H9 (cell line): ENCODE measurements at regions not wholly inside any gene's neighbourhood (a gene's known extent, or its start where the extent isn't known, plus 50 kb on each side); places are given as distances from the start of the nearest gene placed in this dataset.
A peak's percentile ranks its signal among the peaks of the same experiment; 100 is the strongest.

Source experiments
- DNase-seq: peaks from one replicate; pipeline ENCODE4 v3.0.0-alpha.2; 2017
- H2AFZ ChIP-seq: one replicate; pipeline ENCODE4 v1.6.1; 2013; ENCODE audit warnings: mild to moderate bottlenecking, low read length, control low read depth, moderate library complexity
- H2AK5ac ChIP-seq: 2 replicates; pipeline ENCODE4 v1.6.1; 2013; ENCODE audit warnings: low read length, control low read depth, mixed read lengths; ENCODE audit not compliant: insufficient read length
- H2BK120ac ChIP-seq: one replicate; pipeline ENCODE4 v1.6.1; 2013; ENCODE audit warnings: low read depth, mild to moderate bottlenecking, low read length, control low read depth, inconsistent platforms; ENCODE audit not compliant: poor library complexity, severe bottlenecking
- H2BK12ac ChIP-seq: 2 replicates; pipeline ENCODE4 v1.6.1; 2013; ENCODE audit warnings: low read length, control low read depth, mixed read lengths, low read depth; ENCODE audit not compliant: insufficient read length
- H2BK15ac ChIP-seq: 2 replicates; pipeline ENCODE4 v1.6.1; 2013; ENCODE audit warnings: low read depth, low read length, control low read depth
- H2BK20ac ChIP-seq: one replicate; pipeline ENCODE4 v1.6.1; 2013; ENCODE audit warnings: low read depth, mild to moderate bottlenecking, low read length, control low read depth, inconsistent platforms; ENCODE audit not compliant: poor library complexity, severe bottlenecking
- H2BK5ac ChIP-seq: 2 replicates; pipeline ENCODE4 v1.6.1; 2013; ENCODE audit warnings: low read length, control low read depth, mixed read lengths; ENCODE audit not compliant: insufficient read length
- H3K14ac ChIP-seq: 2 replicates; pipeline ENCODE4 v1.6.1; 2013; ENCODE audit warnings: low read length, control low read depth; ENCODE audit not compliant: insufficient read depth
- H3K18ac ChIP-seq: 2 replicates; pipeline ENCODE4 v1.6.1; 2013; ENCODE audit warnings: low read depth, mild to moderate bottlenecking, mixed read lengths, low read length, control low read depth; ENCODE audit not compliant: insufficient read length
- H3K23ac ChIP-seq: 2 replicates; pipeline ENCODE4 v1.6.1; 2013; ENCODE audit warnings: low read length, control low read depth, mixed read lengths, low read depth; ENCODE audit not compliant: insufficient read length
- H3K23me2 ChIP-seq: 2 replicates; pipeline ENCODE4 v1.6.1; 2013; ENCODE audit warnings: low read depth, mild to moderate bottlenecking, mixed read lengths, low read length, control low read depth; ENCODE audit not compliant: insufficient read length, poor library complexity, severe bottlenecking
- H3K27ac ChIP-seq: 2 replicates; pipeline ENCODE4 v1.5.1; 2013; ENCODE audit warnings: low read length, control low read depth, mixed read lengths, low read depth; ENCODE audit not compliant: insufficient read length
- H3K27me3 ChIP-seq: 2 replicates; pipeline ENCODE4 v1.6.1; 2013; ENCODE audit warnings: low read length, control low read depth, inconsistent platforms; ENCODE audit not compliant: insufficient read depth
- H3K4ac ChIP-seq: 2 replicates; pipeline ENCODE4 v1.6.1; 2013; ENCODE audit warnings: low read depth, mild to moderate bottlenecking, control low read depth, inconsistent platforms, low read length, moderate library complexity
- H3K4me1 ChIP-seq: 2 replicates; pipeline ENCODE4 v1.6.1; 2013; ENCODE audit warnings: low read length, control low read depth, inconsistent platforms; ENCODE audit not compliant: insufficient read depth
- H3K4me2 ChIP-seq: 2 replicates; pipeline ENCODE4 v1.6.1; 2013; ENCODE audit warnings: low read length, control low read depth, mixed read lengths; ENCODE audit not compliant: insufficient read length, insufficient read depth
- H3K56ac ChIP-seq: 2 replicates; pipeline ENCODE4 v1.6.1; 2013; ENCODE audit warnings: low read depth, mild to moderate bottlenecking, mixed read lengths, low read length, control low read depth; ENCODE audit not compliant: insufficient read length
- H3K79me1 ChIP-seq: 2 replicates; pipeline ENCODE4 v1.6.1; 2013; ENCODE audit warnings: low read depth, mild to moderate bottlenecking, moderate library complexity, low read length, control low read depth, inconsistent platforms; ENCODE audit not compliant: insufficient read depth, poor library complexity, severe bottlenecking
- H3K79me2 ChIP-seq: 2 replicates; pipeline ENCODE4 v1.6.1; 2013; ENCODE audit warnings: low read length, control low read depth, inconsistent platforms; ENCODE audit not compliant: insufficient read depth
- H3K9ac ChIP-seq: 2 replicates; pipeline ENCODE4 v1.6.1; 2013; ENCODE audit warnings: low read length, control low read depth, mixed read lengths; ENCODE audit not compliant: insufficient read length; ENCODE audit errors: extremely low read depth
- H3K9me3 ChIP-seq: one replicate; pipeline ENCODE4 v1.6.1; 2013; ENCODE audit warnings: low read depth, low read length, inconsistent platforms; ENCODE audit not compliant: control insufficient read depth
- H3T11ph ChIP-seq: one replicate; pipeline ENCODE4 v1.6.1; 2013; ENCODE audit warnings: mild to moderate bottlenecking, low read length, control low read depth, inconsistent platforms
- H4K20me1 ChIP-seq: one replicate; pipeline ENCODE4 v1.6.1; 2013; ENCODE audit not compliant: control insufficient read depth, insufficient read length, insufficient read depth
- H4K5ac ChIP-seq: 2 replicates; pipeline ENCODE4 v1.6.1; 2013; ENCODE audit warnings: low read depth, mild to moderate bottlenecking, mixed read lengths, low read length, control low read depth; ENCODE audit not compliant: insufficient read length
- H4K8ac ChIP-seq: replicated peaks from 2 replicates; pipeline ENCODE4 v1.6.1; 2013; ENCODE audit warnings: low read length, control low read depth, mixed read lengths, low read depth; ENCODE audit not compliant: insufficient read length
- H4K91ac ChIP-seq: 2 replicates; pipeline ENCODE4 v1.6.1; 2013; ENCODE audit warnings: low read depth, mild to moderate bottlenecking, moderate library complexity, mixed read lengths, low read length, control low read depth; ENCODE audit not compliant: insufficient read length
- H3K27ac Mint-ChIP-seq, 3 experiments: 2 replicates in 2 of 3; 3 replicates in 1 of 3; pipeline ENCODE4 v1.8.0; 2020 to 2021; ENCODE audit warnings: mixed read lengths in 3 of 3, mild to moderate bottlenecking in 1 of 3, moderate library complexity in 1 of 3
- H3K27me3 Mint-ChIP-seq: 2 replicates; pipeline ENCODE4 v1.8.0; 2021; ENCODE audit warnings: low read depth, mild to moderate bottlenecking, moderate library complexity, mixed read lengths
- H3K36me3 Mint-ChIP-seq, 3 experiments: 2 replicates in 2 of 3; 3 replicates in 1 of 3; pipeline ENCODE4 v1.8.0; 2020 to 2021; ENCODE audit warnings: low read depth in 3 of 3, mixed read lengths in 3 of 3; ENCODE audit not compliant: insufficient read depth in 1 of 3
- H3K4me1 Mint-ChIP-seq, 2 experiments: 2 replicates each; pipeline ENCODE4 v1.8.0; 2020; ENCODE audit warnings: mixed read lengths in 2 of 2
- H3K4me3 Mint-ChIP-seq, 2 experiments: 2 replicates in 1 of 2; 3 replicates in 1 of 2; pipeline ENCODE4 v1.8.0; 2020 to 2021; ENCODE audit warnings: mild to moderate bottlenecking in 2 of 2, mixed read lengths in 2 of 2, moderate library complexity in 1 of 2
- H3K9me3 Mint-ChIP-seq, 2 experiments: 2 replicates in 1 of 2; 3 replicates in 1 of 2; pipeline ENCODE4 v1.8.0; 2020; ENCODE audit warnings: mild to moderate bottlenecking in 2 of 2, mixed read lengths in 2 of 2, moderate library complexity in 1 of 2
- WGBS: extraction: QIAGEN DNeasy Blood & Tissue Kit; methylation state at CpG from one replicate; pipeline ENCODE4 v1.1.7; 2013; ENCODE audit warnings: missing lambda C conversion rate, low lambda C conversion rate, mixed read lengths; ENCODE audit not compliant: insufficient read length; ENCODE audit errors: extremely low coverage; 5-methylcytosine and 5-hydroxymethylcytosine counted together
- TF ChIP-seq, protein P1 (sequence below): fragments of 200-600 bp; sonication (generic); conservative IDR thresholded peaks from 3 replicates; pipeline ENCODE4 v1.8.0; 2021; ENCODE audit warnings: antibody characterized with exemption, mild to moderate bottlenecking

DNA sequence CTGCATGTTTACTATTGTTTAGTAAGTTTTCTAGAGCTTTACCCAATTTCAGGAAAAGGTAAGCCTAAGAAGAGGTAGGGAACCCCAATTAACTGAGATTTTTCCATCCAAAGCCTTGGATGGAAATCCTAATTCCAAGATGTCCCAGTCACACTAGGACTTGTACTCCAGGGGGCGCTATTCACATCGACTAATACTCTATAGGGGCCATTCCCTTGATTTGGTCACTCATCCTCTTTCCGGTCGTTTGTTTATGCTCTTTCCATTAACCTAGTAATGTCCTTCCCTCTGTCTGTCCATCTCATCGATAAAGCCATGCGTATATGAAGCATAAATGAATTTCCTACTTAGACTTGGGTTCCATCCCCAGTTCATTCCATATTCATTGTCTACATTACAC is 80.8 kb upstream of the FUCA2 start:
- Histone ChIP-seq H3K79me2 (no peaks in the 10 kb centered on the region), H3K18ac (no peak overlapping the region), H2BK20ac (no peak overlapping the region), H3T11ph (no peak overlapping the region), H3K9me3 (no peaks in the 10 kb centered on the region), H2AK5ac (no peak overlapping the region), H3K4me1 (peaks cover 5% of the 10 kb centered on the region; the same call in 1 of the 2 replicates), H4K20me1 (no peaks in the 10 kb centered on the region), H2BK15ac (no peak overlapping the region), H3K79me1 (no peaks in the 10 kb centered on the region), H3K14ac (no peak overlapping the region), H2BK5ac (no peak overlapping the region), H3K56ac (no peak overlapping the region), H4K8ac (no peak overlapping the region), H4K5ac (no peak overlapping the region), H3K23ac (no peak overlapping the region), H2BK12ac (no peak overlapping the region), H3K4ac (no peak overlapping the region), H3K9ac (no peak overlapping the region), H3K23me2 (no peaks in the 10 kb centered on the region), H4K91ac (no peak overlapping the region), H3K27ac (no peak overlapping the region), H2AFZ (no peak overlapping the region), H2BK120ac (no peak overlapping the region), H3K27me3 (no peaks in the 10 kb centered on the region), H3K4me2 (no peak overlapping the region)
- H3K27ac Mint-ChIP-seq, result no peak overlapping the region
- no peak for DNase-seq
- no peaks in the 10 kb centered on the region for H3K9me3 Mint-ChIP-seq
- no peaks in the 10 kb centered on the region for H3K27me3 Mint-ChIP-seq
- H3K4me3 Mint-ChIP-seq, result no peak overlapping the region
- no CpG with 5 or more reads among the region's 6 CpGs for WGBS
- TF ChIP-seq, protein P1, sequence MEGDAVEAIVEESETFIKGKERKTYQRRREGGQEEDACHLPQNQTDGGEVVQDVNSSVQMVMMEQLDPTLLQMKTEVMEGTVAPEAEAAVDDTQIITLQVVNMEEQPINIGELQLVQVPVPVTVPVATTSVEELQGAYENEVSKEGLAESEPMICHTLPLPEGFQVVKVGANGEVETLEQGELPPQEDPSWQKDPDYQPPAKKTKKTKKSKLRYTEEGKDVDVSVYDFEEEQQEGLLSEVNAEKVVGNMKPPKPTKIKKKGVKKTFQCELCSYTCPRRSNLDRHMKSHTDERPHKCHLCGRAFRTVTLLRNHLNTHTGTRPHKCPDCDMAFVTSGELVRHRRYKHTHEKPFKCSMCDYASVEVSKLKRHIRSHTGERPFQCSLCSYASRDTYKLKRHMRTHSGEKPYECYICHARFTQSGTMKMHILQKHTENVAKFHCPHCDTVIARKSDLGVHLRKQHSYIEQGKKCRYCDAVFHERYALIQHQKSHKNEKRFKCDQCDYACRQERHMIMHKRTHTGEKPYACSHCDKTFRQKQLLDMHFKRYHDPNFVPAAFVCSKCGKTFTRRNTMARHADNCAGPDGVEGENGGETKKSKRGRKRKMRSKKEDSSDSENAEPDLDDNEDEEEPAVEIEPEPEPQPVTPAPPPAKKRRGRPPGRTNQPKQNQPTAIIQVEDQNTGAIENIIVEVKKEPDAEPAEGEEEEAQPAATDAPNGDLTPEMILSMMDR, result peak; percentile 80
- H3K4me1 Mint-ChIP-seq, result peaks cover 24 to 28% of the 10 kb centered on the region in 2 experiments
- no peaks in the 10 kb centered on the region for H3K36me3 Mint-ChIP-seq
